ENCODE measurements at regions not wholly inside any gene's neighbourhood (a gene's known extent, or its start where the extent isn't known, plus 50 kb on each side); places are given as distances from the start of the nearest gene placed in this dataset.
A peak's percentile ranks its signal among the peaks of the same experiment; 100 is the strongest.

- no peak for TF ChIP-seq ZNF462 (CRISPR knock-in tag; IDR thresholded peaks at IDR 0.05)
These were observed 139.5 kb downstream of the ZNF326 start (continued) for GRCh38 chr1:90134175-90134955.

- H3K27me3 ChIP-seq (ENCODE audit: insufficient read depth): no peaks in the 10 kb centered on the region
- H3K27ac ChIP-seq (ENCODE audit: low read depth): no peak overlapping the region
- no peak overlapping the region for H3K4me3 ChIP-seq
- no peaks in the 10 kb centered on the region for H3K4me1 ChIP-seq (ENCODE audit: insufficient read depth)
- Mint-ChIP-seq H3K27me3 (ENCODE audit: insufficient read depth, low read depth, poor library complexity) (peaks cover 5% of the 10 kb centered on the region), H3K4me1 (peaks cover 2% of the 10 kb centered on the region), H3K4me3 (no peak overlapping the region), H3K9me3 (peaks cover 10% of the 10 kb centered on the region), H3K27ac (no peak overlapping the region), H3K36me3 (ENCODE audit: low read depth) (peaks cover 10% of the 10 kb centered on the region; the same call in 2 of the 3 replicates)
- no peaks in the 10 kb centered on the region for H3F3A ChIP-seq (replicated peaks; ENCODE audit: low read depth)
- TF ChIP-seq CTCF (conservative IDR thresholded peaks at IDR 0.05; ENCODE audit: low read depth in 2 of 2): peak; percentile 76 to 82
- no peak for TF ChIP-seq NANOG (IDR thresholded peaks at IDR 0.05; ENCODE audit: borderline replicate concordance)
- peak; percentile 95 for ATAC-seq
- H2AFZ ChIP-seq: no peak overlapping the region
- H3K79me2 ChIP-seq (replicated peaks; ENCODE audit: insufficient read depth): no peaks in the 10 kb centered on the region
- H3K36me3 ChIP-seq (ENCODE audit: insufficient read depth): peaks cover 5% of the 10 kb centered on the region; the same call in 1 of the 2 replicates
- H3K4me2 ChIP-seq: no peak overlapping the region
- H3K9me2 ChIP-seq (ENCODE audit: insufficient read depth): no peaks in the 10 kb centered on the region
- no peaks in the 10 kb centered on the region for H4K20me1 ChIP-seq (replicated peaks; ENCODE audit: insufficient read depth)
- DNase-seq (ENCODE audit: low spot score): peak; percentile 83
These were observed 138.2 kb downstream of the ZNF326 start for GRCh38 chr1:90133133-90133532.

Data from GM23338 (cell line).